ENCODE measurements at regions not wholly inside any gene's neighbourhood (a gene's known extent, or its start where the extent isn't known, plus 50 kb on each side); places are given as distances from the start of the nearest gene placed in this dataset.

GRCh38 chr7:117929237-117929636, 56.0 kb upstream of the CTTNBP2 start:
- Histone ChIP-seq H3K4me1 (no peaks in the 10 kb centered on the region), H3K27me3 (no peaks in the 10 kb centered on the region), H3K4me3 (no peak overlapping the region), H3K36me3 (no peaks in the 10 kb centered on the region), H3K27ac (no peak overlapping the region), H3K9me3 (peaks cover 0 to 10% (median 0%) of the 10 kb centered on the region in 4 donors)
- TF ChIP-seq EP300 (IDR thresholded peaks at IDR 0.05) = no peak
- TF ChIP-seq POLR2A (IDR thresholded peaks at IDR 0.05) = no peak
- no peak for TF ChIP-seq CTCF (IDR thresholded peaks at IDR 0.05)
- DNase-seq (ENCODE audit: low spot score in 2 of 2) = no peak

GRCh38 chr7:117931314-117931713, 58.1 kb upstream of the CTTNBP2 start:
- no peak for DNase-seq (ENCODE audit: low spot score in 2 of 2)

GRCh38 chr7:117937049-117937752, 64.0 kb upstream of the CTTNBP2 start:
- 61 to 71% methylated on average over 7 of the region's 7 CpGs for WGBS, 2 donors
- no peaks in the 10 kb centered on the region for H3K36me3 ChIP-seq
- no peaks in the 10 kb centered on the region for H3K27me3 ChIP-seq
- H3K27ac ChIP-seq = no peak overlapping the region
- no peaks in the 10 kb centered on the region for H3K4me1 ChIP-seq
- H3K9me3 ChIP-seq = peaks cover 0 to 10% (median 0%) of the 10 kb centered on the region in 4 donors
- TF ChIP-seq POLR2A (IDR thresholded peaks at IDR 0.05) = no peak
- DNase-seq (ENCODE audit: low spot score in 2 of 2) = no peak
- no peak overlapping the region for H3K4me3 ChIP-seq

More at GRCh38 chr7:117931314-117931713, 58.1 kb upstream of the CTTNBP2 start:
- no peaks in the 10 kb centered on the region for H3K4me1 ChIP-seq
- TF ChIP-seq EP300 (IDR thresholded peaks at IDR 0.05) = no peak
- TF ChIP-seq POLR2A (IDR thresholded peaks at IDR 0.05) = no peak
- TF ChIP-seq CTCF (IDR thresholded peaks at IDR 0.05) = no peak
- no peak overlapping the region for H3K27ac ChIP-seq
- H3K4me3 ChIP-seq = no peak overlapping the region
- H3K9me3 ChIP-seq = peaks cover 0 to 10% (median 0%) of the 10 kb centered on the region in 4 donors
- 84 to 85% methylated on average over 5 of the region's 5 CpGs for WGBS, 2 donors
- H3K27me3 ChIP-seq = no peaks in the 10 kb centered on the region
- H3K36me3 ChIP-seq = no peaks in the 10 kb centered on the region

- H3K4me3 ChIP-seq = no peak overlapping the region
- TF ChIP-seq CTCF (IDR thresholded peaks at IDR 0.05) = no peak
- TF ChIP-seq EP300 (IDR thresholded peaks at IDR 0.05) = no peak
- TF ChIP-seq POLR2A (IDR thresholded peaks at IDR 0.05) = no peak
- H3K27ac ChIP-seq = no peak overlapping the region
- DNase-seq (ENCODE audit: low spot score in 2 of 2) = no peak
- H3K4me1 ChIP-seq = no peaks in the 10 kb centered on the region
- no peaks in the 10 kb centered on the region for H3K36me3 ChIP-seq
- H3K27me3 ChIP-seq = no peaks in the 10 kb centered on the region
- 79 to 85% methylated on average over 2 of the region's 2 CpGs for WGBS, 2 donors
- peaks cover 0 to 5% (median 0%) of the 10 kb centered on the region in 4 donors for H3K9me3 ChIP-seq
Observed at GRCh38 chr7:117937753-117938483, 64.7 kb upstream of the CTTNBP2 start.

GRCh38 chr7:117941138-117941810, 68.0 kb upstream of the CTTNBP2 start:
- DNase-seq (ENCODE audit: low spot score in 2 of 2) = no peak
- Histone ChIP-seq H3K27ac (no peak overlapping the region), H3K9me3 (no peaks in the 10 kb centered on the region), H3K4me1 (peaks cover 0 to 3% (median 0%) of the 10 kb centered on the region in 4 donors), H3K27me3 (no peaks in the 10 kb centered on the region), H3K4me3 (no peak overlapping the region), H3K36me3 (no peaks in the 10 kb centered on the region)
- TF ChIP-seq POLR2A (IDR thresholded peaks at IDR 0.05) (no peak), CTCF (IDR thresholded peaks at IDR 0.05) (no peak), EP300 (IDR thresholded peaks at IDR 0.05) (no peak)
- 69 to 75% methylated on average over 4 of the region's 4 CpGs for WGBS, 2 donors
